Natural killer cell (primary cell): ENCODE measurements at regions not wholly inside any gene's neighbourhood (a gene's known extent, or its start where the extent isn't known, plus 50 kb on each side); places are given as distances from the start of the nearest gene placed in this dataset.

Source experiments
- ATAC-seq, 3 donors: fragments of 150-1000 bp in 2 of 3; fragments of 200-7000 bp in 1 of 3; cut with Tn5 transposase; 1 replicate in 1 of 3; 2 replicates in 2 of 3; pipeline ENCODE4 v1.10.0; 2021; ENCODE audit warnings: mild to moderate bottlenecking in 2 of 3, moderate library complexity in 2 of 3
- DNase-seq, 2 donors: peaks; one replicate each; pipeline versions ENCODE4 v3.0.0 to v3.0.0-alpha.2; 2013 to 2021; ENCODE audit warnings: mixed read lengths in 1 of 2
- H3K27ac ChIP-seq: one replicate; pipeline ENCODE4 v1.5.1; 2013; ENCODE audit warnings: mild to moderate bottlenecking, low read length
- H3K27me3 ChIP-seq: one replicate; pipeline ENCODE4 v1.6.1; 2013; ENCODE audit warnings: low read length; ENCODE audit not compliant: control insufficient read depth, insufficient read depth
- H3K36me3 ChIP-seq: one replicate; pipeline ENCODE4 v1.6.1; 2013; ENCODE audit warnings: low read length; ENCODE audit not compliant: control insufficient read depth, insufficient read depth
- H3K4me1 ChIP-seq: one replicate; pipeline ENCODE4 v1.6.1; 2013; ENCODE audit warnings: low read length; ENCODE audit not compliant: control insufficient read depth, insufficient read depth
- H3K4me3 ChIP-seq: one replicate; pipeline ENCODE4 v1.5.1; 2013; ENCODE audit warnings: low read length
- H3K9me3 ChIP-seq: one replicate; pipeline ENCODE4 v1.6.1; 2013; ENCODE audit warnings: low read length; ENCODE audit not compliant: control insufficient read depth, insufficient read depth
- H3K27ac Mint-ChIP-seq, 2 donors: one replicate each; pipeline ENCODE4 v1.8.0; 2022; ENCODE audit warnings: mild to moderate bottlenecking in 2 of 2, mixed read lengths in 2 of 2, moderate library complexity in 1 of 2
- H3K27me3 Mint-ChIP-seq, 2 donors: one replicate each; pipeline ENCODE4 v1.8.0; 2022; ENCODE audit warnings: low read depth in 2 of 2, mixed read lengths in 2 of 2
- H3K36me3 Mint-ChIP-seq: one replicate; pipeline ENCODE4 v1.8.0; 2022; ENCODE audit warnings: mixed read lengths
- H3K4me1 Mint-ChIP-seq, 2 donors: one replicate each; pipeline ENCODE4 v1.8.0; 2022; ENCODE audit warnings: mixed read lengths in 2 of 2
- H3K4me3 Mint-ChIP-seq: one replicate; pipeline ENCODE4 v1.8.0; 2022; ENCODE audit warnings: mild to moderate bottlenecking, moderate library complexity, mixed read lengths
- H3K9me3 Mint-ChIP-seq, 2 donors: one replicate each; pipeline ENCODE4 v1.8.0; 2022; ENCODE audit warnings: mixed read lengths in 2 of 2
- CTCF ChIP-seq: fragments of 200-600 bp; IDR thresholded peaks from one replicate; pipeline ENCODE4 v1.8.0; 2022; ENCODE audit warnings: antibody characterized with exemption
- WGBS: methylation state at CpG from one replicate; pipeline ENCODE4 v1.1.7; 2013; ENCODE audit warnings: missing lambda C conversion rate; ENCODE audit not compliant: insufficient coverage; 5-methylcytosine and 5-hydroxymethylcytosine counted together
- intact Hi-C: fragments of 100-400 bp; cut with micrococcal nuclease; formaldehyde crosslinking; loops from one replicate; pipeline ENCODE4 v1.14.2; 2022

GRCh38 chr14:51327376-51327775, 87.3 kb downstream of the TMX1 start:
- no peak overlapping the region for H3K27ac ChIP-seq
- Mint-ChIP-seq H3K9me3 (no peaks in the 10 kb centered on the region), H3K27me3 (peaks cover 38 to 46% of the 10 kb centered on the region in 2 donors), H3K36me3 (no peaks in the 10 kb centered on the region), H3K4me3 (no peak overlapping the region), H3K27ac (no peak overlapping the region), H3K4me1 (no peaks in the 10 kb centered on the region)
- no peak for TF ChIP-seq CTCF
- no peaks in the 10 kb centered on the region for H3K4me1 ChIP-seq
- peaks cover 2% of the 10 kb centered on the region for H3K27me3 ChIP-seq
- DNase-seq (no peak), ATAC-seq (no peak)
- H3K9me3 ChIP-seq: no peaks in the 10 kb centered on the region
- intact Hi-C loops: no loop called here
- WGBS: no CpG with 5 or more reads among the region's 1 CpG
- no peaks in the 10 kb centered on the region for H3K36me3 ChIP-seq
- no peak overlapping the region for H3K4me3 ChIP-seq

- Mint-ChIP-seq H3K4me1 (no peaks in the 10 kb centered on the region), H3K9me3 (no peaks in the 10 kb centered on the region), H3K4me3 (no peak overlapping the region), H3K36me3 (no peaks in the 10 kb centered on the region), H3K27ac (no peak overlapping the region), H3K27me3 (peaks cover 41 to 49% of the 10 kb centered on the region in 2 donors)
- intact Hi-C loops: no loop called here
- Histone ChIP-seq H3K9me3 (no peaks in the 10 kb centered on the region), H3K4me3 (no peak overlapping the region), H3K27ac (no peak overlapping the region), H3K27me3 (peaks cover 2% of the 10 kb centered on the region), H3K36me3 (no peaks in the 10 kb centered on the region), H3K4me1 (no peaks in the 10 kb centered on the region)
- 15% methylated on average over 5 of the region's 5 CpGs for WGBS
- DNase-seq (no peak), ATAC-seq (no peak)
- TF ChIP-seq CTCF: no peak
Observed at GRCh38 chr14:51328064-51328771, 88.2 kb downstream of the TMX1 start.

GRCh38 chr14:51328772-51329353, 88.8 kb downstream of the TMX1 start:
- peaks cover 41 to 51% of the 10 kb centered on the region in 2 donors for H3K27me3 Mint-ChIP-seq
- no peak overlapping the region for H3K27ac ChIP-seq

More at GRCh38 chr14:51328772-51329353, 88.8 kb downstream of the TMX1 start:
- no peaks in the 10 kb centered on the region for H3K4me1 ChIP-seq
- DNase-seq (no peak), ATAC-seq (no peak)
- 68% methylated on average over 6 of the region's 6 CpGs for WGBS
- peaks cover 2% of the 10 kb centered on the region for H3K27me3 ChIP-seq
- no peaks in the 10 kb centered on the region for H3K36me3 ChIP-seq
- intact Hi-C loops: no loop called here
- no peak overlapping the region for H3K27ac Mint-ChIP-seq
- no peak overlapping the region for H3K4me3 Mint-ChIP-seq
- H3K4me3 ChIP-seq: no peak overlapping the region
- no peak for TF ChIP-seq CTCF
- H3K36me3 Mint-ChIP-seq: no peaks in the 10 kb centered on the region
- H3K4me1 Mint-ChIP-seq: no peaks in the 10 kb centered on the region
- H3K9me3 ChIP-seq: no peaks in the 10 kb centered on the region
- no peaks in the 10 kb centered on the region for H3K9me3 Mint-ChIP-seq
